NOMO-1 treated with DMSO at 0.1 percent for 48 hours (cell line): ENCODE measurements at regions not wholly inside any gene's neighbourhood (a gene's known extent, or its start where the extent isn't known, plus 50 kb on each side); places are given as distances from the start of the nearest gene placed in this dataset.
"Not testable (repeated sequence)": the region's sequence is repeated elsewhere in the genome, so short reads cannot be mapped to it uniquely, and the experiment has no call there.

Source experiments
- DNase-seq: peaks from one replicate; lab custom pipeline; 2025; ENCODE audit not compliant: unreplicated experiment; lab: John Stamatoyannopoulos, UW

GRCh38 chr5:38780316-38780715, 65.5 kb upstream of the OSMR start:
- no peak for DNase-seq

GRCh38 chr5:38780945-38781344, 64.9 kb upstream of the OSMR start:
- DNase-seq = no peak

GRCh38 chr5:38782180-38782835, 63.5 kb upstream of the OSMR start:
- DNase-seq = no peak

DNA sequence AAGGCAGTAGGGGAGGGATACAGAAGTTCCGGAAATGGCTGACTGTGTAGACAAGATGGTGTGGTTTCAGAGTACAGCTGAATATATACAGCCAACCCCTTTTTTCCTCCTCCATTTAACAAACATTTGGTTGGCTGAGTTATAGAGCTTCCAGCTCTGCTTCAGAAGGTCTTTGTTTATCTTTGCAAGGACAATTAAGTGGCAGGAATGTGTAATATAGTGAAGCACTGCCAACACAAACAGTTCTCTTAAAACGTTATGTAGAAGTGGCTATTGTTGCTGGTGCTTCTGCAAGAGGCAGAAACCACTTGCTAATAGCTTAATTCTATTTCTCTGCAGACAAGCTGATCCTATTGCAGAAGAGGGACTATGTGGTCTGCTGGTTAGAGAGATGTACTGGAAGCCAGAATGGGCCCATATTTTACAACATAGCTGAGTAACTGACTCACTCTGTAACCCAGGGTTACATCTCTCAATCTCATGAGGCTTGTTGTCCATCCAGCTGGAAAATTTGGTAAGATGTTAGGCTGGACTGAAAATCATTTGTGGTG, 62.7 kb upstream of the OSMR start:
- no peak for DNase-seq

DNA sequence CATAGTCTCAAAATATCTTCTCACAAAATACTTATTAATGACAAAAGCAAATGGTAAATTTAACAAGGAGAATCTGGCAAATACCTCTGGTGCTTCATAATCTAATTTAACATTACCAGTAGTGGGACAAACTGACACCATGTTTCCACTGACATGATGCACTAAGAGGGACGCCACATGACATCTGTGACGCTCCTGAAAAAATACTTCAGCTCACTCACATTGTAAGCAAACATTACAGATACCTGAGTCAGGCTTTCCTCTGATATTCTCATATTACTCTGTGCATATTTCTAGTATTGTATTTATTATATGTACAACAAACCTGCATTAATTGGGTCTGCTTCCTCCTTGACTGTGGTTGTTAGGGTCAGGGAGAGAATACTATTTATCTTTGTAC, 56.7 kb upstream of the OSMR start:
- no peak for DNase-seq

- no peak for DNase-seq
Observed at GRCh38 chr5:38789777-38790176, 56.0 kb upstream of the OSMR start.

DNA sequence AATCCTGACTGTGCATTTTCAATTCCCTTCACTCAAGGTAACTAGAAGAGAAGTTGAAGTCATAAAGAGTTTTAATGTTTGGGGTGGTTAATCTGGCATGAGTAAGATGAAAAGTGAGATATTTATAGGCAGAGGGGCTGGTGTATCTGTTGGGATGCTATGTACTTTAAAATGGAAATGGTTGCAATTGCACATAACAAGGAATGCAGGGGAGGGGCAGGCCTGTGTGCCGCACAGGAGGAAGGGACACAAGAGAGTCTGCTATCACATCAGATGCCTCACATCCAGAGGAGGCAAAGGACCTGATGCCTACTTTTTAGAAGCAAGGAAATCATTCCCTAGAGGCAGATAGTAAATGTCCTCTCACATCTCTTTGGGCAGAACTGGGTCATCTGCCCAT, 55.5 kb upstream of the OSMR start:
- DNase-seq = no peak

GRCh38 chr5:38790891-38791290, 54.9 kb upstream of the OSMR start:
- no peak for DNase-seq

DNA sequence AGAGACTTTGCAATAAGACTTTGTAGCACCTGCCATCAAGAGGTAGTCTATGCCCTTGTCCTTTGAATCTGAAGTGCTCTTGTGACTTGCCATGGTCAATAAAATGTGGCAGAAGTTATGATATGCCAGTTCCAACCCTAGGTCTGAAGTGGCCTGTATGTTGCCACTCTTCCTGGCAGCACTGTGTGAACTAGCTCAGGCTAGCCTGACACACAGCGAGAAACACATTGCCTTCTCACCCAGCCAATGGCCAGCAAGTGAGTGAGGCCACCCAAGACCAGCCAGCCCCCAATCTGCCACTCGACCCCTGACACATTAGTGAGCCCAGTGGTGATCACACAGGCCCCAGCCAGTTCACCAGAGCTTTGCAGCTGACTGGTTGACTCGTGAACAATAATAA, 52.7 kb upstream of the OSMR start:
- no peak for DNase-seq

DNA sequence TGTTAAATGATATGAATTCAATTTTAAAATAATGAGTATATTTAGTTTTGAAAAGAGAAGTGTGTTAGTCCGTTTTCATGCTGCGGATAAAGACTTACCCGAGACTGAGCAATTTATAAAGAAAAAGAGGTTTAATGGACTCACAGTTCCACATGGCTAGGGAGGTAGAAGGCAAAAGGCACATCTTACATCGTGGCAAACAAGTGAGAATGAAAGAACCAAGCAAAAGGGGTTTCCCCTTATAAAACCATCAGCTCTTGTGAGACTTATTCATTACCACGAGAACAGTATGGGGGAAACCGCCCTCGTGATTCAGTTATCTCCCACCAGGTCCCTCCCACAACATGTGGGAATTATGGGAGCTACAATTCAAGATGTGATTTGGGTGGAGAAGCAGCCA, 51.8 kb upstream of the OSMR start:
- not testable (repeated sequence) for DNase-seq

- DNase-seq = no peak
Observed at GRCh38 chr5:38794986-38795385, 50.8 kb upstream of the OSMR start.

- DNase-seq = no peak
Observed at GRCh38 chr5:38795986-38796741, 49.6 kb upstream of the OSMR start.
